BLaER1 (cell line): ENCODE measurements at regions not wholly inside any gene's neighbourhood (a gene's known extent, or its start where the extent isn't known, plus 50 kb on each side); places are given as distances from the start of the nearest gene placed in this dataset.

ENCODE experiments used
- H3K27ac ChIP-seq: shearing (Covaris generic); formaldehyde crosslinking; 2 replicates; pipeline ENCODE4 v1.8.1; 2022
- H3K27me3 ChIP-seq: shearing (Covaris generic); formaldehyde crosslinking; 2 replicates; pipeline ENCODE4 v1.8.1; 2022
- H3K36me3 ChIP-seq: shearing (Covaris generic); formaldehyde crosslinking; 2 replicates; pipeline ENCODE4 v1.8.1; 2022
- H3K4me1 ChIP-seq: shearing (Covaris generic); formaldehyde crosslinking; 2 replicates; pipeline ENCODE4 v1.8.1; 2022
- H3K4me2 ChIP-seq: shearing (Covaris generic); formaldehyde crosslinking; 2 replicates; pipeline ENCODE4 v1.8.1; 2022
- H3K4me3 ChIP-seq: shearing (Covaris generic); formaldehyde crosslinking; 2 replicates; pipeline ENCODE4 v1.8.1; 2022
- H3K9ac ChIP-seq: shearing (Covaris generic); formaldehyde crosslinking; 2 replicates; pipeline ENCODE4 v1.8.1; 2022
- H3K9me3 ChIP-seq: shearing (Covaris generic); formaldehyde crosslinking; 2 replicates; pipeline ENCODE4 v1.8.1; 2022
- H4K20me1 ChIP-seq: shearing (Covaris generic); formaldehyde crosslinking; 2 replicates; pipeline ENCODE4 v1.8.1; 2022
- Cebpa-rat ChIP-seq: shearing (Covaris generic); IDR thresholded peaks from 2 replicates; pipeline ENCODE4 v1.8.1; 2022

GRCh38 chr4:17347445-17347844 is 164.4 kb downstream of the QDPR start:
- TF ChIP-seq Cebpa-rat = no peak
- Histone ChIP-seq H3K36me3 (no peaks in the 10 kb centered on the region), H4K20me1 (no peaks in the 10 kb centered on the region), H3K4me2 (no peak overlapping the region), H3K4me3 (no peak overlapping the region), H3K27ac (no peak overlapping the region), H3K27me3 (no peaks in the 10 kb centered on the region), H3K4me1 (no peaks in the 10 kb centered on the region), H3K9ac (no peak overlapping the region), H3K9me3 (no peaks in the 10 kb centered on the region)

GRCh38 chr4:17339376-17339775 is 172.5 kb downstream of the QDPR start:
- H4K20me1 ChIP-seq = no peaks in the 10 kb centered on the region
- no peak overlapping the region for H3K9ac ChIP-seq
- H3K9me3 ChIP-seq = no peaks in the 10 kb centered on the region
- no peaks in the 10 kb centered on the region for H3K36me3 ChIP-seq
- H3K27me3 ChIP-seq = no peaks in the 10 kb centered on the region
- no peaks in the 10 kb centered on the region for H3K4me1 ChIP-seq
- H3K27ac ChIP-seq = no peak overlapping the region
- no peak overlapping the region for H3K4me3 ChIP-seq
- TF ChIP-seq Cebpa-rat = no peak
- H3K4me2 ChIP-seq = no peak overlapping the region

GRCh38 chr4:17336986-17337385 is 174.9 kb downstream of the QDPR start:
- Histone ChIP-seq H3K9ac (no peak overlapping the region), H3K27ac (no peak overlapping the region), H3K4me2 (no peak overlapping the region), H3K9me3 (no peaks in the 10 kb centered on the region), H3K36me3 (no peaks in the 10 kb centered on the region), H3K4me1 (no peaks in the 10 kb centered on the region), H3K4me3 (no peak overlapping the region), H4K20me1 (no peaks in the 10 kb centered on the region), H3K27me3 (no peaks in the 10 kb centered on the region)
- no peak for TF ChIP-seq Cebpa-rat

GRCh38 chr4:17336524-17336961 is 175.3 kb downstream of the QDPR start:
- H3K4me3 ChIP-seq = no peak overlapping the region
- H3K4me1 ChIP-seq = no peaks in the 10 kb centered on the region
- H3K27me3 ChIP-seq = no peaks in the 10 kb centered on the region
- no peak overlapping the region for H3K9ac ChIP-seq
- no peak overlapping the region for H3K27ac ChIP-seq
- no peaks in the 10 kb centered on the region for H3K9me3 ChIP-seq
- no peak for TF ChIP-seq Cebpa-rat
- no peaks in the 10 kb centered on the region for H4K20me1 ChIP-seq
- H3K4me2 ChIP-seq = no peak overlapping the region
- H3K36me3 ChIP-seq = no peaks in the 10 kb centered on the region

GRCh38 chr4:17336069-17336468 is 175.8 kb downstream of the QDPR start:
- Histone ChIP-seq H3K4me2 (no peak overlapping the region), H3K9me3 (no peaks in the 10 kb centered on the region), H3K36me3 (no peaks in the 10 kb centered on the region), H4K20me1 (no peaks in the 10 kb centered on the region), H3K27ac (no peak overlapping the region), H3K4me1 (no peaks in the 10 kb centered on the region), H3K9ac (no peak overlapping the region), H3K27me3 (no peaks in the 10 kb centered on the region), H3K4me3 (no peak overlapping the region)
- TF ChIP-seq Cebpa-rat = no peak

GRCh38 chr4:17335371-17335770 is 176.5 kb downstream of the QDPR start:
- no peak for TF ChIP-seq Cebpa-rat
- Histone ChIP-seq H4K20me1 (no peaks in the 10 kb centered on the region), H3K9ac (no peak overlapping the region), H3K4me3 (no peak overlapping the region), H3K4me2 (no peak overlapping the region), H3K9me3 (no peaks in the 10 kb centered on the region), H3K27me3 (no peaks in the 10 kb centered on the region), H3K36me3 (no peaks in the 10 kb centered on the region), H3K4me1 (no peaks in the 10 kb centered on the region), H3K27ac (no peak overlapping the region)

DNA sequence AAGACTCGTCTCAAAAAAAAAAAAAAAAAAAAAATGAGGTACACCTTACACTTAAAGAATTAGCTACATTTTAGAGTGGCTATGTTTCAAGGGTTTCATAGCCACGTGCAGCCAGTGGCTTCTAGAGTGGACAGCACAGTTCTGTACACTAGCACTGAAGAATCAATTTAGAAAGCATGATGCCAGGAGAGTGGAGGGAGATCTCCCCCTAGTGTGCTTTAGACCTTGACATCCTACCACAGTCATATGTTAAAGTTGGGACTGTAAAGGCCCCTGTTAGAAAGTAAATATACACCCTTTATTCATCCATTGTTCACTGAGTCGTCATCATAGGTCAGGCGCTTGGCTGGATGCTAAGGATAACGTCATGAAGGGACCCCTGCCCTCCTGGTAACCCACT is 179.4 kb downstream of the QDPR start:
- H3K27me3 ChIP-seq = no peaks in the 10 kb centered on the region
- H3K4me3 ChIP-seq = no peak overlapping the region
- no peak overlapping the region for H3K27ac ChIP-seq
- TF ChIP-seq Cebpa-rat = no peak
- H3K9ac ChIP-seq = no peak overlapping the region
- no peaks in the 10 kb centered on the region for H3K4me1 ChIP-seq
- no peak overlapping the region for H3K4me2 ChIP-seq
- H3K36me3 ChIP-seq = no peaks in the 10 kb centered on the region
- H3K9me3 ChIP-seq = no peaks in the 10 kb centered on the region
- no peaks in the 10 kb centered on the region for H4K20me1 ChIP-seq

- Histone ChIP-seq H3K4me3 (no peak overlapping the region), H4K20me1 (no peaks in the 10 kb centered on the region), H3K36me3 (no peaks in the 10 kb centered on the region), H3K4me1 (no peaks in the 10 kb centered on the region), H3K9me3 (no peaks in the 10 kb centered on the region), H3K27me3 (no peaks in the 10 kb centered on the region), H3K27ac (no peak overlapping the region), H3K9ac (no peak overlapping the region), H3K4me2 (no peak overlapping the region)
- no peak for TF ChIP-seq Cebpa-rat
These were observed 182.8 kb downstream of the QDPR start for GRCh38 chr4:17329046-17329445.

DNA sequence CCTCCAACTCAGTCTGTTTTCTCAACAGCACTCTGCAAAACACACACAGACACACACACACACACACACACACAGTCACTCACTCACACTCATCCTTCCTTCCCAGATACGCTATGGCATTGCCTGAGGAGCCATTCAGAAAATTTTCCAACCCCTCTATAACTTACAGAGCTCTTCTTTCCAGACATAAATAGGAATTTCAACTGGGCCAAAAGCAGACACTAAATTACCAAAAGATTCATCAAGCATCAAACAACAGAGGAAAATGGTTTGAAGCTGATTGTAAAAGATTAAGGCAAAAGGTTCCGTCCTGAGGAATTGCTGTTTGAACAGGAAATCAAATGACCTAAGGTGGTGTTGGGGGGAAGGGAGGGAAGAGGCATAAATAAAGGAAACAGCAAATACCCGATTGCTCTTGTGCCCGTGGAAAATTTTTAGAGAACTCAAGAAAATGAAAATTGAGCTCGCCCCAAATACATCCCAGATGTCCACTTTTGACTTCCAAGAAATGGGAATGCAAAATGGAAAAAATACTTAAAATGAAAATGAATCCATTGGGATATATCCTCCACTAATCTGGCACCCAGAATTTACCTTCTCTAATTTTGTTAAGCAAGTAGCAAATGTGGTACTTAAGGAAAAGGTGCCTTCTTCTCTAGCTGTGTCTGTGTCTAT is 183.6 kb downstream of the QDPR start:
- H3K4me1 ChIP-seq = no peaks in the 10 kb centered on the region
- no peaks in the 10 kb centered on the region for H4K20me1 ChIP-seq
- H3K9me3 ChIP-seq = no peaks in the 10 kb centered on the region
- H3K27ac ChIP-seq = no peak overlapping the region
- no peaks in the 10 kb centered on the region for H3K36me3 ChIP-seq
- no peak for TF ChIP-seq Cebpa-rat
- no peak overlapping the region for H3K4me3 ChIP-seq
- H3K4me2 ChIP-seq = no peak overlapping the region
- no peaks in the 10 kb centered on the region for H3K27me3 ChIP-seq
- no peak overlapping the region for H3K9ac ChIP-seq

GRCh38 chr4:17327591-17327990 is 184.3 kb downstream of the QDPR start:
- TF ChIP-seq Cebpa-rat = no peak
- Histone ChIP-seq H3K9me3 (no peaks in the 10 kb centered on the region), H3K27me3 (no peaks in the 10 kb centered on the region), H4K20me1 (no peaks in the 10 kb centered on the region), H3K9ac (no peak overlapping the region), H3K4me1 (no peaks in the 10 kb centered on the region), H3K36me3 (no peaks in the 10 kb centered on the region), H3K27ac (no peak overlapping the region), H3K4me2 (no peak overlapping the region), H3K4me3 (no peak overlapping the region)

DNA sequence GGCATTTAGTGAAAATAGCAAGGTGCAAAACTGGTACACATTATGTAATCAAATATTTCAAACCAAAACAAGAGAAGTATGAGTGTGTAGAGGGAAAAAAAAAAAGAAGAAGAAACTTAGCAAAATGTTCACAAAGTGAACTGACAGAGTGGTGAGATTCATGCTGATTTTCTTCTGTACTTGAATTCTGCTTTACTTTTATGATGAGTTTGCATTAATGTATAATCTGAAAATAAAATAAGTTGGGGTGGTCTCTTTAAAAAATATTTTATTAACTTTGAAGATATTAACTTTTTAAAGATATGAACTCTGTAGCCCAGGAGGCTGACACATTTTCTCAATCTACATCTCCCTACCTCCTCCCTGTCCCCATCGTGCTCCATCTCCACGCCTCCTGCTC is 185.1 kb downstream of the QDPR start:
- Histone ChIP-seq H3K36me3 (no peaks in the 10 kb centered on the region), H3K4me3 (no peak overlapping the region), H3K4me1 (no peaks in the 10 kb centered on the region), H3K9ac (no peak overlapping the region), H3K27me3 (no peaks in the 10 kb centered on the region), H3K4me2 (no peak overlapping the region), H3K27ac (no peak overlapping the region), H4K20me1 (no peaks in the 10 kb centered on the region), H3K9me3 (no peaks in the 10 kb centered on the region)
- TF ChIP-seq Cebpa-rat = no peak
